RWPE2 (cell line): ENCODE measurements at regions not wholly inside any gene's neighbourhood (a gene's known extent, or its start where the extent isn't known, plus 50 kb on each side); places are given as distances from the start of the nearest gene placed in this dataset.

Experiments used
- ATAC-seq: fragments of 200-7000 bp; cut with Tn5 transposase; 3 replicates; pipeline ENCODE4 v1.9.1; 2021; ENCODE audit warnings: low read depth
- DNase-seq: peaks from one replicate; pipeline ENCODE4 v3.0.0-alpha.2; 2020; ENCODE audit warnings: low spot score
- H3K27ac ChIP-seq: fragments of 450-650 bp; 2 replicates; pipeline ENCODE4 v1.5.1; 2017; ENCODE audit warnings: mild to moderate bottlenecking; ENCODE audit not compliant: poor library complexity, severe bottlenecking
- H3K27me3 ChIP-seq: fragments of 250-450 bp; sonication (Bioruptor Pico); 2 replicates; pipeline ENCODE4 v1.5.1; 2021; ENCODE audit warnings: mild to moderate bottlenecking, moderate library complexity; ENCODE audit not compliant: insufficient read depth, poor library complexity, severe bottlenecking
- H3K36me3 ChIP-seq: fragments of 250-450 bp; sonication (Bioruptor Pico); 2 replicates; pipeline ENCODE4 v1.5.1; 2020; ENCODE audit warnings: low read depth, mild to moderate bottlenecking, moderate library complexity
- H3K4me1 ChIP-seq: fragments of 250-450 bp; sonication (Bioruptor Pico); 2 replicates; pipeline ENCODE4 v1.5.1; 2021; ENCODE audit warnings: mild to moderate bottlenecking, moderate library complexity; ENCODE audit not compliant: insufficient read depth, poor library complexity, severe bottlenecking
- H3K4me3 ChIP-seq: fragments of 250-450 bp; sonication (Bioruptor Pico); 2 replicates; pipeline ENCODE4 v1.5.1; 2021; ENCODE audit warnings: mild to moderate bottlenecking, moderate library complexity; ENCODE audit not compliant: severe bottlenecking
- H3K9me3 ChIP-seq: fragments of 250-450 bp; sonication (Bioruptor Pico); 2 replicates; pipeline ENCODE4 v1.5.1; 2021; ENCODE audit warnings: mild to moderate bottlenecking, moderate library complexity; ENCODE audit not compliant: severe bottlenecking
- TF ChIP-seq, protein P1 (sequence below): fragments of 450-650 bp; IDR thresholded peaks from one replicate; pipeline ENCODE4 v1.5.1; 2017; ENCODE audit warnings: mild to moderate bottlenecking, moderate library complexity; ENCODE audit not compliant: poor library complexity, severe bottlenecking

DNA sequence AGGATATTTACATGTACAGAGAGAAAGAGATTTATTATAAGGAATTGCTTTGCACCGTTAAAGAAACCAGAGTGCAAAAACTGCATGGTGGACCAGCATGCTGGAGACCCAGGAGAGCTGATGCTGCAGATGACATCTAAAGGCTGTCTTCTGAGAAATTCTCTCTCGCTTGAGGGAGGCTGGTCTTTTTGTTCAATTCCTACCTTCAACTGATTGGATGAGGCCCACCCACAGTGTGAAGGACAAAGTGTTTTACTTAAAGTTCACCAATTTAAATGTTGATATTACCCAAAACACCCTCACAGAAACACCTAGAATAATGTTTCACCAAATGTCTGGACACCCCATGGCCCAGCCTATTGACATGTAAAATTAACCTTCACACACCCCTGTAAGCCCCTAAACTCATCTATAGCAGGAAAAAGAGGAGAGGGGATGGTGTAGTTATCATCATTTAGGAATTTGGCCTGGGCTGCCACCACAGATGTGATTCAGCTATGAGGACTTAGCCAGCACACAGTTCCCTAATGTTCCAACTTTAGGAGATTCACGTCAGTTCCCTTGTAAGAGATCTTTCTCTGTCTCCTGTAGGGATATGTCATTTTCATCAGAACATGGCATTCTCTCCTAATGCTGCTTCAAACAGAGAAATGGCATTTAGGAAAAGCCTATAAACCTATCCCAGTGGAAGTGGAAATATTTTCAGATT, 358.2 kb upstream of the TLE4 start:
- H3K27me3 ChIP-seq: no peaks in the 10 kb centered on the region
- no peak for ATAC-seq
- TF ChIP-seq, protein P1, sequence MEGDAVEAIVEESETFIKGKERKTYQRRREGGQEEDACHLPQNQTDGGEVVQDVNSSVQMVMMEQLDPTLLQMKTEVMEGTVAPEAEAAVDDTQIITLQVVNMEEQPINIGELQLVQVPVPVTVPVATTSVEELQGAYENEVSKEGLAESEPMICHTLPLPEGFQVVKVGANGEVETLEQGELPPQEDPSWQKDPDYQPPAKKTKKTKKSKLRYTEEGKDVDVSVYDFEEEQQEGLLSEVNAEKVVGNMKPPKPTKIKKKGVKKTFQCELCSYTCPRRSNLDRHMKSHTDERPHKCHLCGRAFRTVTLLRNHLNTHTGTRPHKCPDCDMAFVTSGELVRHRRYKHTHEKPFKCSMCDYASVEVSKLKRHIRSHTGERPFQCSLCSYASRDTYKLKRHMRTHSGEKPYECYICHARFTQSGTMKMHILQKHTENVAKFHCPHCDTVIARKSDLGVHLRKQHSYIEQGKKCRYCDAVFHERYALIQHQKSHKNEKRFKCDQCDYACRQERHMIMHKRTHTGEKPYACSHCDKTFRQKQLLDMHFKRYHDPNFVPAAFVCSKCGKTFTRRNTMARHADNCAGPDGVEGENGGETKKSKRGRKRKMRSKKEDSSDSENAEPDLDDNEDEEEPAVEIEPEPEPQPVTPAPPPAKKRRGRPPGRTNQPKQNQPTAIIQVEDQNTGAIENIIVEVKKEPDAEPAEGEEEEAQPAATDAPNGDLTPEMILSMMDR: no peak
- no peaks in the 10 kb centered on the region for H3K36me3 ChIP-seq
- no peaks in the 10 kb centered on the region for H3K9me3 ChIP-seq
- no peak overlapping the region for H3K4me3 ChIP-seq
- H3K4me1 ChIP-seq: no peaks in the 10 kb centered on the region
- no peak for DNase-seq
- no peak overlapping the region for H3K27ac ChIP-seq

DNA sequence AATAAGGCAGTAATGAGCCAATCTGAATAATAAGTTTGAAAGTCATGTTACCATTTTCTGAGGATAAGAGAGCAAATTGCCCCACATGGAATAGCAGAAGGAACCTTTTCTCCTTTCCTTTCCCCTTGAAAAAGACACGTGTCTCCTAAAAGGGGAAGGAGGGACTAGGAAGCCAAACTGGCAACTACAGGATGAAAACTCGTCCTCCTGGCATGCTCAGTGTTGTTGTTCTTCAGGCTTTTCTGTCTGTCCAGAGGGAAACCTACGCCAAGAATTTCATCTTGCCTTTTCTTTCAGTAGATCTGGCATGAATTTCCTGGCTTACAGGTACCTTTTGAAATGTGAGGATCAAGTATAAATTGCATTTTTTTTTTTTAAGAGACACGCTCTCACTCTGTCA, 355.9 kb upstream of the TLE4 start:
- no peaks in the 10 kb centered on the region for H3K27me3 ChIP-seq
- TF ChIP-seq, protein P1: no peak
- ATAC-seq (no peak), DNase-seq (no peak)
- no peak overlapping the region for H3K4me3 ChIP-seq
- no peak overlapping the region for H3K27ac ChIP-seq
- H3K4me1 ChIP-seq: peaks cover 4% of the 10 kb centered on the region
- H3K9me3 ChIP-seq: no peaks in the 10 kb centered on the region
- H3K36me3 ChIP-seq: no peaks in the 10 kb centered on the region

DNA sequence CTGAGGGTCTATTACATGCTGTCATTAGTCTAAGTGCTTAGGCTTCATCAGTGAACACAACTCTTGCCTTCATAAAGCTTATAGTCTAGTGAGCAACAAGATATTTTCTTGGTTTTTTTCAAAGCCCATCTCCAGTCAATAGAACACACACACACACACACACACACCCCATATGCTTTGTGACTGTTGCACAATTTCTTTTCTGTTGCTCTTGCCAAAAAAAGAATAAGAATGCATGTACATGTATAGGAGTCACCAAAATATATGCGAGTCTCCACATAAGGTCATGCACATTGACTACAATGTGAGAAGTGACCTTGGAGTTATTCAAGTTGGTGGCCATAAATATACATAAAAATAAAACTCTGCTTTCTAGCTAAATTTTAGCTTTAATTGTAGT, 351.5 kb upstream of the TLE4 start:
- TF ChIP-seq, protein P1: no peak
- no peak for ATAC-seq
- Histone ChIP-seq H3K4me1 (peaks cover 5% of the 10 kb centered on the region), H3K27ac (peak overlapping the region; percentile 50), H3K9me3 (no peaks in the 10 kb centered on the region), H3K27me3 (no peaks in the 10 kb centered on the region), H3K36me3 (no peaks in the 10 kb centered on the region), H3K4me3 (no peak overlapping the region)
- no peak for DNase-seq

DNA sequence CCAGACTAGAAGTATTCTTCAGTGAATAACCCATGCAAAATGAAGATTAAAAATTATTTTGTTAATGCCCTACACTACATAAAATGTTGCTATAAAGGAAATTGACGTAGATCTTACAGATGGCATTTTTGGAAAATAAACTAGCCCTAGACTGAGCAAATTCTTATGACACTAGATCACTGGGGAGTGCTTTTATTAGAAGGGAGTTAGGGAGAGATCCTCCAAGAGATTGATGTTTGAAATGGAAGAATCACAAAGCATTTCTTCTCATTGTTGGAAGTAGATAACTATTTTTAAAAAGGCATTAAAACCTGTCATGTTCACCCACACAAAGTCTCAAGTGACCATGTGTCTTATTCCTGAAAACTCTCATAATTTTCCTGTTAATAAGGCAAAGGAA, 351.1 kb upstream of the TLE4 start:
- H3K27ac ChIP-seq: peak overlapping the region; percentile 50
- no peaks in the 10 kb centered on the region for H3K9me3 ChIP-seq
- H3K4me3 ChIP-seq: no peak overlapping the region
- H3K4me1 ChIP-seq: peaks cover 5% of the 10 kb centered on the region
- ATAC-seq (no peak), DNase-seq (no peak)
- H3K36me3 ChIP-seq: no peaks in the 10 kb centered on the region
- no peaks in the 10 kb centered on the region for H3K27me3 ChIP-seq
- TF ChIP-seq, protein P1: no peak

DNA sequence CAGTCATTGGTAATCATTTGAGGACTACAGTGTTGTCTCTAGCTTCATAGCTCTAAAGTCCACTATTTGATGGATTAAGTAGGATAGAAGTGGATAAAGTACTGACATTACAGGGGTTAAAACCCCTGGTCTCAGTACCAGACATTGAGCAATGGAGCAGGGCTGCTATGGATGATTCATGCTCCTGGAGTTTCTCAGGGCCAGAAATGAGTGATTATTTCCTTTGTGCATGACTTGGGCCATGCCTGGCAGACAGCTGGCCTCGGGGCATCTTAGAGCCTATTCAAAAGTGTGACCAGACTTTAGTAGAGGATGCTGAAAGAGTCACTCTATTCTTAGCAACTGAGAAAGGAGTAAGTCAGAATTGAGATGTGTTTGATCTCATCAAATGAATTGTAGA, 350.7 kb upstream of the TLE4 start:
- ATAC-seq (peak; percentile 89), DNase-seq (peak; percentile 84)
- H3K4me1 ChIP-seq: peaks cover 5% of the 10 kb centered on the region

More for the DNA sequence above, 350.7 kb upstream of the TLE4 start:
- H3K9me3 ChIP-seq: no peaks in the 10 kb centered on the region
- no peaks in the 10 kb centered on the region for H3K36me3 ChIP-seq
- no peak overlapping the region for H3K4me3 ChIP-seq
- H3K27me3 ChIP-seq: no peaks in the 10 kb centered on the region
- TF ChIP-seq, protein P1: no peak
- peak overlapping the region; percentile 50 for H3K27ac ChIP-seq
